HCT116 (cell line): ENCODE measurements at regions not wholly inside any gene's neighbourhood (a gene's known extent, or its start where the extent isn't known, plus 50 kb on each side); places are given as distances from the start of the nearest gene placed in this dataset.

ENCODE experiments used
- EZH2 ChIP-seq: fragments of 200-600 bp; sonication (generic); IDR thresholded peaks from 2 replicates; pipeline ENCODE4 v1.6.1; 2017; ENCODE audit warnings: antibody characterized with exemption, mixed run types
- EZH2phosphoT487 ChIP-seq: fragments of 200-600 bp; IDR thresholded peaks from 2 replicates; pipeline ENCODE4 v1.6.1; 2018; ENCODE audit warnings: antibody characterized with exemption, borderline replicate concordance
- POLR2A ChIP-seq: IDR thresholded peaks from 2 replicates; pipeline ENCODE4 v1.7.0; 2011; ENCODE audit warnings: borderline replicate concordance; ENCODE audit not compliant: insufficient read depth, insufficient read length; ENCODE audit errors: extremely low read depth
- POLR2AphosphoS5 ChIP-seq: IDR thresholded peaks from 2 replicates; pipeline ENCODE4 v1.6.1; 2011; ENCODE audit warnings: mild to moderate bottlenecking, low read depth, low read length, moderate library complexity
- RAD21 ChIP-seq: IDR thresholded peaks from 2 replicates; pipeline ENCODE4 v1.6.1; 2012; ENCODE audit warnings: low read depth, mild to moderate bottlenecking
- SIN3A ChIP-seq: IDR thresholded peaks from 2 replicates; pipeline ENCODE4 v1.6.1; 2012; ENCODE audit warnings: low read depth
- SP1 ChIP-seq: IDR thresholded peaks from 2 replicates; pipeline ENCODE4 v1.6.1; 2012; ENCODE audit warnings: low read depth
- SRF ChIP-seq: IDR thresholded peaks from 2 replicates; pipeline ENCODE4 v1.6.1; 2012; ENCODE audit warnings: low read depth
- YY1 ChIP-seq: IDR thresholded peaks from 2 replicates; pipeline ENCODE4 v1.6.1; 2011; ENCODE audit warnings: low read length, low read depth, moderate library complexity, mild to moderate bottlenecking; ENCODE audit not compliant: insufficient replicate concordance; ENCODE audit errors: extremely low read depth
- ZNF274 ChIP-seq: fragments of 200-500 bp; sonication (Bioruptor generic); IDR thresholded peaks from 2 replicates; pipeline ENCODE4 v1.6.1; 2014; ENCODE audit warnings: mild to moderate bottlenecking, low read depth, low read length, inconsistent platforms
- TF ChIP-seq, protein P1 (sequence below), 3 experiments: fragments of 200-600 bp in 1 of 3; sonication (generic) in 1 of 3; IDR thresholded peaks in 2 of 3; conservative IDR thresholded peaks in 1 of 3; 2 replicates each; pipeline ENCODE4 v1.5.1; 2012 to 2017; ENCODE audit warnings: low read depth in 2 of 3, low read length in 2 of 3, antibody characterized with exemption in 1 of 3, borderline replicate concordance in 1 of 3, control low read depth in 1 of 3, mild to moderate bottlenecking in 1 of 3, mixed read lengths in 1 of 3, mixed run types in 1 of 3, moderate library complexity in 1 of 3; ENCODE audit not compliant: insufficient read depth in 1 of 3
- TF ChIP-seq, protein P2 (sequence below): IDR thresholded peaks from 2 replicates; pipeline ENCODE4 v1.6.1; 2011; ENCODE audit warnings: mild to moderate bottlenecking, low read length, moderate library complexity; ENCODE audit not compliant: insufficient replicate concordance; ENCODE audit errors: extremely low read depth
- TF ChIP-seq, protein P3 (sequence below): IDR thresholded peaks from 2 replicates; pipeline ENCODE4 v1.6.1; 2012; ENCODE audit warnings: low read depth
- TF ChIP-seq, protein P4 (sequence below): IDR thresholded peaks from 2 replicates; pipeline ENCODE4 v1.6.1; 2012

DNA sequence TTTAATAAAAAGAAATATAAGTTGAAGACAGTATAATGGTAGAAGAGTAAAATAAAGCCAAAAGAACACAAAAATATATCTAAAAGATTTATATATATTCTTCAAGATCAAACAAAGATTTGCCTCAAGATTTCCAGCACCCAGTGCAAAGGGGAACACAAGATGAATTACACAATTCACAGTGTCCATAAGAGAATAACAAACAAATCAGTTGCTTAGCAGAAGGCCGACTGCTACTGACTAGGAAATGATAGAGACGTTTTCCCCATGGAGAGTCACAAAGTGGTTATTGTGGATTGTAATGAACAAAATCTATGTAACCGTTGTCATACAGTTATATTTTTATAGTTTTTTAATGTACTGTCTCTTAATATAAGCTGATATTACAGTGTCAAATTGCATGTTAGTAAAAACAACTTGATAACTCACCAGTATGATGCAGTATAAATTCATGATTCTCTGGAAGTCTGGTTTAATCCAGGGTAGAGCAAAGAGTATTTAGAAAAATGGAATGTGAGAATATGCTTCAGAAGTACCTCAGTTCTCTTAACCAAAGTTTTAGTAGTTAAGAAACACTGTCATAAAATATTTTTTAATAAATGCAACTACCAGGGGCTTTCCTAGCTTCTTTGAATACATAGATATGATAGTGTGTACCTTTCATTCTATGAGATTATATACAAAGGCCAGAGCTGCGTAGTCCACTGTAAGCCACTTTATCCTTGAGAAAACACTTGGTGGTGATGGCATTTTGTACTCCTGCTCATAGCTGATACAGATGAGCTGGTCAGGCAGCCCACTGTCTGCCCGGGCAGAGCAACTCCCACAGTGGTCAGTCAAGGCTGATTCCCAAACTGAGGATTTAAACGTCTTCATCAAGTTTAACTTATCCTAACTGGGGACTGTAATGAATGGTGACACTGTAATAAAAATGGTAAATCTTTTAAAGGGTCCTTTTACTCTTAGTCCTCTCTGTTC lies 180.5 kb upstream of the DTNA start:
- TF ChIP-seq POLR2AphosphoS5 (no peak), EZH2phosphoT487 (no peak), POLR2A (no peak), ZNF274 (no peak), SRF (no peak), YY1 (no peak), SP1 (no peak), RAD21 (no peak), EZH2 (no peak), SIN3A (no peak)
- TF ChIP-seq, protein P1, sequence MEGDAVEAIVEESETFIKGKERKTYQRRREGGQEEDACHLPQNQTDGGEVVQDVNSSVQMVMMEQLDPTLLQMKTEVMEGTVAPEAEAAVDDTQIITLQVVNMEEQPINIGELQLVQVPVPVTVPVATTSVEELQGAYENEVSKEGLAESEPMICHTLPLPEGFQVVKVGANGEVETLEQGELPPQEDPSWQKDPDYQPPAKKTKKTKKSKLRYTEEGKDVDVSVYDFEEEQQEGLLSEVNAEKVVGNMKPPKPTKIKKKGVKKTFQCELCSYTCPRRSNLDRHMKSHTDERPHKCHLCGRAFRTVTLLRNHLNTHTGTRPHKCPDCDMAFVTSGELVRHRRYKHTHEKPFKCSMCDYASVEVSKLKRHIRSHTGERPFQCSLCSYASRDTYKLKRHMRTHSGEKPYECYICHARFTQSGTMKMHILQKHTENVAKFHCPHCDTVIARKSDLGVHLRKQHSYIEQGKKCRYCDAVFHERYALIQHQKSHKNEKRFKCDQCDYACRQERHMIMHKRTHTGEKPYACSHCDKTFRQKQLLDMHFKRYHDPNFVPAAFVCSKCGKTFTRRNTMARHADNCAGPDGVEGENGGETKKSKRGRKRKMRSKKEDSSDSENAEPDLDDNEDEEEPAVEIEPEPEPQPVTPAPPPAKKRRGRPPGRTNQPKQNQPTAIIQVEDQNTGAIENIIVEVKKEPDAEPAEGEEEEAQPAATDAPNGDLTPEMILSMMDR (IDR thresholded peaks at IDR 0.05 in 2 of 3, conservative IDR thresholded peaks at IDR 0.05 in 1 of 3; ENCODE audit: borderline replicate concordance in 1 of 3, insufficient read depth in 1 of 3, low read depth in 2 of 3, low read length in 2 of 3), result no peak
- TF ChIP-seq, protein P2, sequence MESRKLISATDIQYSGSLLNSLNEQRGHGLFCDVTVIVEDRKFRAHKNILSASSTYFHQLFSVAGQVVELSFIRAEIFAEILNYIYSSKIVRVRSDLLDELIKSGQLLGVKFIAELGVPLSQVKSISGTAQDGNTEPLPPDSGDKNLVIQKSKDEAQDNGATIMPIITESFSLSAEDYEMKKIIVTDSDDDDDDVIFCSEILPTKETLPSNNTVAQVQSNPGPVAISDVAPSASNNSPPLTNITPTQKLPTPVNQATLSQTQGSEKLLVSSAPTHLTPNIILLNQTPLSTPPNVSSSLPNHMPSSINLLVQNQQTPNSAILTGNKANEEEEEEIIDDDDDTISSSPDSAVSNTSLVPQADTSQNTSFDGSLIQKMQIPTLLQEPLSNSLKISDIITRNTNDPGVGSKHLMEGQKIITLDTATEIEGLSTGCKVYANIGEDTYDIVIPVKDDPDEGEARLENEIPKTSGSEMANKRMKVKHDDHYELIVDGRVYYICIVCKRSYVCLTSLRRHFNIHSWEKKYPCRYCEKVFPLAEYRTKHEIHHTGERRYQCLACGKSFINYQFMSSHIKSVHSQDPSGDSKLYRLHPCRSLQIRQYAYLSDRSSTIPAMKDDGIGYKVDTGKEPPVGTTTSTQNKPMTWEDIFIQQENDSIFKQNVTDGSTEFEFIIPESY, result no peak
- TF ChIP-seq, protein P3, sequence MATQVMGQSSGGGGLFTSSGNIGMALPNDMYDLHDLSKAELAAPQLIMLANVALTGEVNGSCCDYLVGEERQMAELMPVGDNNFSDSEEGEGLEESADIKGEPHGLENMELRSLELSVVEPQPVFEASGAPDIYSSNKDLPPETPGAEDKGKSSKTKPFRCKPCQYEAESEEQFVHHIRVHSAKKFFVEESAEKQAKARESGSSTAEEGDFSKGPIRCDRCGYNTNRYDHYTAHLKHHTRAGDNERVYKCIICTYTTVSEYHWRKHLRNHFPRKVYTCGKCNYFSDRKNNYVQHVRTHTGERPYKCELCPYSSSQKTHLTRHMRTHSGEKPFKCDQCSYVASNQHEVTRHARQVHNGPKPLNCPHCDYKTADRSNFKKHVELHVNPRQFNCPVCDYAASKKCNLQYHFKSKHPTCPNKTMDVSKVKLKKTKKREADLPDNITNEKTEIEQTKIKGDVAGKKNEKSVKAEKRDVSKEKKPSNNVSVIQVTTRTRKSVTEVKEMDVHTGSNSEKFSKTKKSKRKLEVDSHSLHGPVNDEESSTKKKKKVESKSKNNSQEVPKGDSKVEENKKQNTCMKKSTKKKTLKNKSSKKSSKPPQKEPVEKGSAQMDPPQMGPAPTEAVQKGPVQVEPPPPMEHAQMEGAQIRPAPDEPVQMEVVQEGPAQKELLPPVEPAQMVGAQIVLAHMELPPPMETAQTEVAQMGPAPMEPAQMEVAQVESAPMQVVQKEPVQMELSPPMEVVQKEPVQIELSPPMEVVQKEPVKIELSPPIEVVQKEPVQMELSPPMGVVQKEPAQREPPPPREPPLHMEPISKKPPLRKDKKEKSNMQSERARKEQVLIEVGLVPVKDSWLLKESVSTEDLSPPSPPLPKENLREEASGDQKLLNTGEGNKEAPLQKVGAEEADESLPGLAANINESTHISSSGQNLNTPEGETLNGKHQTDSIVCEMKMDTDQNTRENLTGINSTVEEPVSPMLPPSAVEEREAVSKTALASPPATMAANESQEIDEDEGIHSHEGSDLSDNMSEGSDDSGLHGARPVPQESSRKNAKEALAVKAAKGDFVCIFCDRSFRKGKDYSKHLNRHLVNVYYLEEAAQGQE, result no peak
- TF ChIP-seq, protein P4, sequence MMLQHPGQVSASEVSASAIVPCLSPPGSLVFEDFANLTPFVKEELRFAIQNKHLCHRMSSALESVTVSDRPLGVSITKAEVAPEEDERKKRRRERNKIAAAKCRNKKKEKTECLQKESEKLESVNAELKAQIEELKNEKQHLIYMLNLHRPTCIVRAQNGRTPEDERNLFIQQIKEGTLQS, result no peak
